ENCODE measurements at regions not wholly inside any gene's neighbourhood (a gene's known extent, or its start where the extent isn't known, plus 50 kb on each side); places are given as distances from the start of the nearest gene placed in this dataset.
"Not testable (repeated sequence)": the region's sequence is repeated elsewhere in the genome, so short reads cannot be mapped to it uniquely, and the experiment has no call there.

DNA sequence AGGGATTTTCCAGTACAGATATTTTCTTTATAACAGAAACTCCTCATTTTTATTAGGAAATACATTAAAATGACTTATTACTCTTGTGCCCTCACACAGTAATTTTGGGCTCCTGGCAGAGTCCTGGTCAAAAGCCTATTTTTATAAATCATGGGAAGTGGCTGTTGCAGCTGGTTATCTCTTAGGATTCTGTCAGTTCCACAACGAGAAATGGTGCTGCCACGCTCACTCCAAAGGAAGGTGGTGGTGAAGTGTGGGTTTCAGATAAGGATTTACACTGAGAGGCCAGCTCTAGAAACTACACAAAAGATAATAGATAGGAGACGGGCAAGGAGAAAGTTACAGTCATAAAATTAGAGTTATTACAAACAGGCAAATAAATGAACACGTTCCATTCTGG lies 159.2 kb upstream of the FAM241A start:
- DNase-seq (ENCODE audit: low read depth in 3 of 3, low spot score in 1 of 3) = no peak

DNA sequence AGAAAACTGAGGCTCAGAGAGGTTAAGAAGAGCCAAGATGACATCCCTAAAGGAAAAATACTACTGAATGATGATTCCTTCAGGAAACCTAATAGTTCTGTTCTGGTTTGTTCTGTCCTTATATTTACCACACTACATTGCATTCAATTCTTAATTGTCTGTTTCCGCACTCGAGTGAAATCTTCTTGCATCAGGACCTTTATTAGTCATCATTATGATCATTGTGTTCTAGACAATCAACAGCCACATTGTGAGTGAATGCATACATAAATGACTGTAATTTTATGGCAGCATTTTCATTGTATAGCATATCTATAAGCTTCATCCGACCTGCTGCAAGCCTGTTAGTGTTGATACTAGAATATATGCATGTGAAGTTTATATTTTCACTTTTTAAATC lies 156.7 kb upstream of the FAM241A start:
- DNase-seq (ENCODE audit: low read depth in 3 of 3, low spot score in 1 of 3) = no peak

DNA sequence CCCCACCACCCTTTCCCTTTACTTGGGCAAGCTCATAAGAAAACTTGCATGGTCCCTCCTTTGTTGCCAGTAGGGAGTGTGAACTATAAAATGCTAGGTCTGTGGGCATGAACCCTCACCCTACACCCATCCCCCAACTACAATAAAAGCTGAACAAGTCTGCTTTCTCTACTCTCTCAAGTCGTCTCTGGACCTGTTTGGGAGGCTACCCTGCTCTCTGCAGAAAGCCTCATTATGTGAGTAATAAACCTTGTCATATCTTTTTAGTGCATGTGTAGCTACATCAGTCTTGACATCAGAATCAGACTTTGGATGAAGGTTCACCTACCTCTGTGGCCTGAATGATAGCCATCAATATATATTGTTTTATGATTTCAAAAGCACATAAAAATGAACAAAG lies 155.4 kb upstream of the FAM241A start:
- no peak for DNase-seq (ENCODE audit: low read depth in 3 of 3, low spot score in 1 of 3)

DNA sequence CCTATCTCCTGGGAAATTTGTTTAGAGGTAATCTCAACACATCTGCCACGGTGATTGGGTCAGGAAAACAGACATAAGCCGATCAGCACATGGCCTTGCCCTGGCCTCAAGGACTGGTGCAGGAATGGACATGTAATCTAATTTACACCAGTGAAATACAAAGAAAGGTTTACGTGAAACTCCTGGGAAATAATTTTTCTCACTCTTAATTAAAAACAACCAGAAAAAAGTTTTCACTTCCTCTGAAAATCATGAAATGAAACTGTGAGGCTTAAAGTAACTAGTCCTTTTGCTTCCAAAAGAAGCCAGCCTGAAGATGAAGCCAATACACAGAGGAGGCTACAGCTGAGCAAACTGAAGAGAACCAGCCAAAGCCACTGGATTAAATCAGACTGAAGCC lies 154.1 kb upstream of the FAM241A start:
- no peak for DNase-seq (ENCODE audit: low read depth in 3 of 3, low spot score in 1 of 3)

DNA sequence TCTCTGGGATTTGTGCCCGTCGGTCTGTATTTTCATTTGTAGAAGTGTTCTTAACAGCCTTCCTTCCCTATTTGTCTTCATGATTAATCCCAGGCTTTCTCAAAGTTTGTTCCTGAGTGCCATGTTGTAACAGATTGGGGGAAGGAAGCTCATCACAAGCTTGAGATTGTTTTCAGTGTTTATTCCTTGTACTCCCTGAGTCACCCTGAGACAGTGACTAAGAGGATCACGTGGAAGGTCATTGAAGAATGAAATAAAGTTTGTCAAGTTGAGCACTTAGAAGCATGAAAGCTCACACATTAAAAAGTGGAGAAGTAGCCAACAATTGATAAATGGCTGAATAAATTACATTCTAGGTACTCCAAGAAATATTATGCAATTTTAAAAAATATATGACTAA lies 153.5 kb upstream of the FAM241A start:
- no peak for DNase-seq (ENCODE audit: low read depth in 3 of 3, low spot score in 1 of 3)

DNA sequence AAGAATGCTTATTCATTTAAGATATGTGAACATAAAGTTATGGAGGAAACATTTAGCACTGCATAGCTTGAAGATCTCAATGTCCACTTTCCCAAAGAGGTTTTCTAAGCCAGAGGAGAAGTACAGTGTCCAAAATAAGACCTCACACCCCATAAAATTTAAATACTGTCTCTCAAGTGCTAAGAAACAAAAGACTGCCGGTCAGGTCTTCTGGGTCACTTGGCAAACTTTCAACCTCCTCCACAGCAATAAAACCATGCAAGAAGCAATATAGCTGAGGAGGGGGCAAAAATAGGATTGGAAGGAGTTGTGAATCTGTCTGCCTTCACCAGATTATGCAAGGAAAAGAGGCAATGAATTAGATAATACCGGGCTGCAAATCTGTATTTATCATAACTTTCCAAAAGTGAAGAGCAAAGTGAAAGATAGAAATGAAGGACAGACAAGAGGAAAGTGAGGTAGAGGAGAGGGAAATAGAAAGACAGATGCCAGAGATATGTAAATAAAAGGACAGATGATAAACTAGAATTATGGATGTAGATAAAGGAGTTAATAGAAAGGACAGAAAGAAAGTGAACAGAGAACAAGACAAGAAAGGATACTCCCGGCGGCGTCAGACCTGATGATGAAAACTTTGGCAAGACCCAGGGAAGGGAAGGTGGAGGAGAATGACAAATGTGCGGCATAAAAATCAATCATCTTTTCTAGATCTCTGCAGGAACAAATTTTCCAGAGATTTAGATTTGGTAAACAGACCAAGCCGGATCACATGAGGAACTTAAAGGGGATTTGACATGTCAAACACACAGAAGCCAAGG lies 152.7 kb upstream of the FAM241A start:
- DNase-seq (ENCODE audit: low read depth in 3 of 3, low spot score in 1 of 3) = no peak

DNA sequence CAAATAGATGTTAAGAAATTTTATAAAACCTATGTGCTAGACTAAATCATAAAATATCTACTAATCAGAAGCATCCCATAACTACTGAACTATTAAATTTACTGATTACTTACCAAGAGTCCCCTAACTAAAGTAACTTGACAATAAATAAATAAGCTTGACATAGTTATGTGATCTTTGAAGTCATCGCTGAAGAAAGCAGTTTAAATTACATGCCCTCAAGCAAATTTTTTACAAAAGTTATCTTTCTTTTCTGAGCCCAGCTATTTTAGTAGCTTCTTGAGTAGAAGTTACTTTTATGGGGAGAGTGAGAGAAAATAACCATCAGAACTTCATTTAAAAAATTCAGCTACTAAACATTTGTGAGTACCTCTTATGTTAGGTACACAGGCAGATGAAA lies 150.9 kb upstream of the FAM241A start:
- DNase-seq (ENCODE audit: low read depth in 3 of 3, low spot score in 1 of 3) = no peak

DNA sequence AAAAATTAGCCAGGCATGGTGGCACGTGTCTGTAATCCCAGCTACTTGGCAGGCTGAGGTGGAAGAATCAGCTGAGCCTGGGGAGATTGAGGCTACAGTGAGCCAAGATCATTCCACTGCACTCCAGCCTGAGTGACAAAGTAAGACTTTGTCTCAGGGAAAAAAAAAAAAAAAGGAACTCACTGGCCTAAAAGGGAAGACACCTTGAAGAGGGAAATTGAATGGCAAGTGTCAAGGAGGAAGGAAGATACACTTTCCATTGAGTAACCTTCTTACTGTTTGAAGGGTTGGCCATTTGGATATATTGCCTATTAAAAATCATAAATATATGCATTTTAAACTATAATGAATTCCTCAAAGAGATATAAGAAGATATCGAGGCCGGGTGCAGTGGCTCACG lies 147.5 kb upstream of the FAM241A start:
- no peak for DNase-seq (ENCODE audit: low read depth in 3 of 3, low spot score in 1 of 3)

DNA sequence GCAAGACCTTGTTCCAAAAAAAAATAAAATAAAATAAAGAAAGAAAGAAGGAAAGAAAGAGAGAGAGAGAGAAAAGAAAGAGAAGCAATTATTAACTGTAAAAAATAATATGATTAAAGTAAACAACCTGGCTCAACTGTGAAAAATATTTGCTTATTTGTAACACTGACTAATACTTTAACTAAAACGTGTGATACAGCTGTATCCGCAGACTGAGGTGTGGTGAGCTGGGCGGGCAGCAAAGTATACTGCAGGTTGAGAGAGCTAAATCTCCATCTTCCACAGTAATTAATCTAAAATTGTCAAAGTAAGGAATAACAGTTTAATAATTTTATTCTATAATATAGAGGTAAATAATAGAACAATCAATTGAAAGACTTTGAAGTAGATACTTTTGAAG lies 145.5 kb upstream of the FAM241A start:
- no peak for DNase-seq (ENCODE audit: low read depth in 3 of 3, low spot score in 1 of 3)

DNA sequence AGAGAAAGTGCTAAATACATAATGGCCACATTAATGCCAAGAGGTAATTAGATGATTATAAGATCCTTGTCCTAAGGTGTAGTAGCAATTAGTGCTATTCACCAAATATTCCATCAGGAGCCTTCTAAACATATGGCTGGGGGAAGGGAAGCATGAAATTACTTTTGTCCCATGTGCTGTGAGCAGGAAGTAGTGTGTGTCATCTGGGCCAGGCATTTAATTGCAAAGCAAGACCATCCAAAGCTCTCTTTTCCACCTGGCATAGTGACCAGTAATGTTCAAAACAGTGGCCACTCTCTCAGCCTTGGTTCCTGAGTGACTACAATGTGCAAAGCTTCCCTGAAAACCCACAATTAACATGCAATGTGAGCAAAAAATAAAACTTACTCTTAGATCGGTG lies 144.2 kb upstream of the FAM241A start:
- no peak for DNase-seq (ENCODE audit: low read depth in 3 of 3, low spot score in 1 of 3)

DNA sequence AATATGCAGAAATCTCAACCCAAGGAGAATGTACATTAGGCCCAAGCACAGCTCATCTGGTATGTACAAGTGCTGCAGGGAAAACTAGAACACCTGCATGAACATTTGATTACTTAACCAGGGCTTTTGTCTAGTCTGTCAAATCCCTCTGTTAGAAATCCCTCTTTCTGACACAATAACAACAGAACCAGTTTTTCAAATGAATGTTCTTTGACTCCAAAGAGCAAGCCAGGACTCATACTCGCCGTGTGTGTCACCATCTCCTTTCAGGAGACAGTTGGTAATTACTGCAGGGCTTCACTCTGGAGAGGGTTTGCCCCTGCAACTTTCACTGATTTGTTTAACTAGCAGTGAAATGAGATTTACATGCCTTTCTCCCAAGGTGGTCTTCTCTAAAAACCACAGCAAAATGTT lies 143.0 kb upstream of the FAM241A start:
- DNase-seq (ENCODE audit: low read depth in 3 of 3, low spot score in 1 of 3) = no peak

DNA sequence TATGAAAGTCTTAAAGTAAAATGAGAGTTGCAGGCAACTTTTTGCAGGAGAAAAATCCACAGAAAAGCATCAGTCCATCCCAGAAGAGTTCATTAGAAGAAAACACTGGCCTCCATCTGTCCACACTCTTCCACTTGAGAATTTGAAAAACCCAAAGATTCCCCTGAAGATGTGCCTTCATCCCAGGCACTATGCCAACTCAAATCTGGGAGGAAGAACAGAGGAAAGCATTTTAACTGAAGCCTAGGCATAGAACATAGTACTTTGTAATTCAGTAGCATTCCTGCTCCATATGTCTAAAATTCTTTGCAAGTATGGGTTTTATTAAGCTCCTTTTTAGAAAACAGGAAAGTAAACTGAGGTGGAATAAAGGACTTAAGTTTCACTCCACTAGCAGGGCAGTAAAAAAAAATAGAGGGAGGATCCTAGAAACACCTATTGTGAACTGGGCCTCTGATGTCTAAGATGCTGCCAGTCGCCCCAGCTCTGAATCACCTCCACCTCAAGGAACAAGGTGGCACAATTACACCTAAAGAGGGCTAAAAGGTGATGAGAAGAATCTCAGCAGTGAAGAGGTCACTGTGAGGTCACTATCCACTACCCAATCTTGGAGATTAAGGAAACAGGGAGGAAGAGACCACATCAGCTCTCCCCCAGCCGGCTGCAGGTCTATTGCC lies 141.9 kb upstream of the FAM241A start:
- no peak for DNase-seq (ENCODE audit: low read depth in 3 of 3, low spot score in 1 of 3)

DNA sequence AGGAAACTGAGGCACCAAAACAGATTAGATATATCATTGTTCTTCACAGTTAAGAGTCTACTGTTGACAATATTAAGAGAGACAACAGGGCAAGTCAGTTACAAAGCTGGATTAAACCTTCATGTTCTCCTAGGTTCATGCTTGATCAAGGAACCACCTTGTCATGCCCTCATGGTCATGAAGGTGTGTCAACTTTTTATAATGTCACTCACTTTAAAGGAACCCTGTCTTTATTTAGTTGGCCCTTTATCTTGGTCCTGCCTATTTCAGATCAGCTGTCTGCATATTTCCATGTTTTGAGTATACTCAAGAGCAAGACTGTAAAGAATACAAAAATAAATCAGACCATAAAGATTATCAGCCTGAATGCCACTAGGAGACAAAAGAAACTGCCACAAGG lies 140.2 kb upstream of the FAM241A start:
- DNase-seq (ENCODE audit: low read depth in 3 of 3, low spot score in 1 of 3) = no peak

DNA sequence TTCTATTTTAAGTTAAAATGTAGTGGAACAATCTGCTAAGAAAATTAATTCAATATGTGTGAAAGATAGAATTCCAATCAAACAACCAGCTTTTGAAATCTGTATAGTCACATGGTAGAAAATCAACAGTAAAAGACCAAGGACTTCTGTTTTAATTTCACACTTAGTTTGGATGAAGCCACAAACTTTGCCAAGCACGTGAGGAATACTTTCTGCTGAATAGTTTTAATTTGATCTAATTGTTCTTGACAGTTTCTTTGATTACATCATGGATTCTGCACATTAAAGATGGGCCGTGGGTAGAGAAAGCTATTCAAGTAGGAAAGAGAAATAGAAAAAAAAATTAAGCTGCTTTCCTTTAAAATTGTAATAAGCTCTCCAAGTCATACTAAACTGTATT lies 137.9 kb upstream of the FAM241A start:
- no peak for DNase-seq (ENCODE audit: low read depth in 3 of 3, low spot score in 1 of 3)

DNA sequence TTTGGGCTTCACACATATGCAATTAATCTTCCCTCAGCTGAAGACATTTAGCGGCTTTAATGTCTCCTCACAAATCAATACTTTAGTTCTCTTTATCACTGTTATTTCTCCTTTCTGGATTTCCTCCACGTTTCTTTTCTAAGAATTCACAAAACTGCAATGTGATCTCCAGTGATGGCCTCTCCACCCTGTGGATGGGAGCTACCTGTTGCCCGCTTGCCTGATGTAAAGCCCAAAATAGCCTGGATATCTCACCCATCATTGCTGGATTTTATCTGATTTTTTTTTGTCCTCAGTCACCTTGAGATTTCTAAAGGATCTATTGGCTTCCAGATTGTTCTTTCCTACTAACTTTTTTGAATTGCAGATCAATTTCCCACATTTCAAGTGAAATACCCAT lies 129.3 kb upstream of the FAM241A start:
- DNase-seq (ENCODE audit: low read depth in 3 of 3, low spot score in 1 of 3) = no peak

DNA sequence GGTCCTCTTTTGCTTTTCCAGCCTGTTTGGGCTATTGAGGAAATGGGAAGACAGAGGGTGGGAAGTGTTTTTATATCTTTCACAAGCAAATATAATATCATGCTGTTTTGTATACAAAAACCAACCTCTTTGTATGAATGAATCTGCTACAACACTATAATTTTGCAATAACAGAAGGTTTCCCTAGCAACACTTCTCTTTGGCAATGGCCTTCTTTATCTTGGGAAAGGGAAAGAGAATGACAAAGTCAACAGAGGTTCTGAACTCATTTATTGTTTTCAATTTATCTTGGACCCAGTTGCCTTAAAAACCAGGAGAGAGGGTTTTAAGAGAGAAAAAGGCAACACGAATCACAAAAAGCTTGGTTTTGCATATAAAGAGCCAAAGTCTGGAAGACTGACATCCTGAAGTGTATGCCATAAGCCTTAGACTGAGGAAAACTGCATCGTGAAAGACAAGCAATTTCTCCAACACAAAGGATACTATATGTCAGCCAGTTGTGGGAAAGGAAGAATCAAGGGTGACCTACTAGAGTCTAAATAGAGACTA lies 121.8 kb upstream of the FAM241A start:
- no peak for DNase-seq (ENCODE audit: low read depth in 3 of 3, low spot score in 1 of 3)

DNA sequence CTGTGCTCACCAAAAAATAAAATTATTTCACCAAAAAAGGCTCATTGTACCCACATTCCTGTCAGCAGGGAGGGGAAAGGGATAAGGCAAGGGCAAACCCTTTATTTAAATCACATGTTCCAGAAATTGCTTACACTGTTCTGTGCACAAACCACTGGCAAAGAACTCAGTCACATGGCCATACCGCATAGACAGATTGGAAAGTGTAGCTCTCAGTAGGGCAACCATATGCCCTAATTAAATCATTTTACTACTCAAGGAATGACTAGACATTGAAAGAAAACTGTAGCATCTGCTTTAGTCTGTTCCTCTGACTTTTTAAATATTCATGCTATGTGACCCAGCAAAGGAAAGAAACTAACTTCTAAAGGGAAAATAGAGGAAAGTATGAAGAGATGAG lies 119.2 kb upstream of the FAM241A start:
- DNase-seq (ENCODE audit: low read depth in 3 of 3, low spot score in 1 of 3) = no peak

DNA sequence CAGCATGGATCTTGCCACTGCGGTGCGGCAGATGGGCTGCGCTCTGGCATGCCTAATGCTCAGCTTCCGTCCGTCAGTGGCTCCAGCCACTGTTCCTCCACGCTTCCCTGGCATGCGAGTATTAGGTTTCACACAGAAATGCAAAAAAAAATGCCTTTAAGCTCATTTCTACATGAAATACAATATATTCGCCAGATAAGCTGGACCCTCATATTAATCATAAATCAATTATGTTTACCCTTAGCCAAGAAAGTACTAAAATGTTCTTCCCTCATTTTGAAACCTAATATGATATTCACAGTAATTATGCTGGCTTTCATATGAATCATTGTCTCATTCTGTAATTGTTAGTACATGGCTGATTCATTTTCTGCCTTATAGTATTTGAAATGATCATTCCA lies 115.5 kb upstream of the FAM241A start:
- no peak for DNase-seq (ENCODE audit: low read depth in 3 of 3, low spot score in 1 of 3)

DNA sequence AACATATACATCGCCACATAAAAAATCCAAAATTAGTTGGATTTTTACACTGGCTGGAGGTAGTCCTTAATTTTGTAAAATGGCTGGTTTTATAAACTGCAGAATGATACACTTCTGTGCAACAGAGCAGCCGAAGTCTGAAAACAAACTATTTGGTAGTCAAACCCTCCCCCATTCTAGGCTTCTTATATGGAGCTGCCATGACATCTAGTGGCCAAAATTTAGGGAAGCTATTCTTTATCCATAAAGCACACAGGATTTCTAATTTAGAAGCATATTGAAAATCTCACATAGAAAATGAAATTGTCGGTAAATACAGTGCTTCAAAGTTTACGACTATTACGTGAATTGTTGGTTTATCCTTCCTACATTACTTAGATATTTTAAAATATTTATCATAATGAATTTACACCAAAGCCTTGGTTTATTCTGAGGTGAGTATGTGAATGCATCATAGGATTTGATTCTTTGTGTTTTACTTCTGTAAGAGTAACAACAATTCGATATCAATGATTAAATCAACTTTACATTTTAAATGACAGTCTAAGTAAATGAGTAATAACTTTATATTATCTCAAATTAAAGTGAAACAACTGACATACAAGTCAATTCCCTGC lies 113.4 kb upstream of the FAM241A start:
- no peak for DNase-seq (ENCODE audit: low read depth in 3 of 3, low spot score in 1 of 3)

DNA sequence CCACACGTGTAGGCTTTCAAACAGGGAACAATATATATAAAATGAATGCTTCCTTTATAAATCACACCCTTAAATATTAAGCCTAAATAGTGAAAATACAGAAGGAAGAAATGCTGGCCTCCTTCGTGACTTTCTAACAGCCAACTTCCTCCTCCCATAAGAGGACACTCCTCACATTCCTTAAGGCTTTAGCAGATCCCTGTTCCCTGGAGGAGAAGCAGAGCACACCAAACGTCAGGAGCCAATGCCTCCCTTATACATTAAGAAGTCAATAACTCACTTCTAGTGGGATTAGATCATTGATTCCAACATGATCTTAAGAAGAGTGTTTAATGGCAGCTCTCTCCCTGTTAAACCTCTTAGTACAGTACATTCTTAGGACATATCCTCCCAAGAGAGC lies 108.4 kb upstream of the FAM241A start:
- no peak for DNase-seq (ENCODE audit: low read depth in 3 of 3, low spot score in 1 of 3)

DNA sequence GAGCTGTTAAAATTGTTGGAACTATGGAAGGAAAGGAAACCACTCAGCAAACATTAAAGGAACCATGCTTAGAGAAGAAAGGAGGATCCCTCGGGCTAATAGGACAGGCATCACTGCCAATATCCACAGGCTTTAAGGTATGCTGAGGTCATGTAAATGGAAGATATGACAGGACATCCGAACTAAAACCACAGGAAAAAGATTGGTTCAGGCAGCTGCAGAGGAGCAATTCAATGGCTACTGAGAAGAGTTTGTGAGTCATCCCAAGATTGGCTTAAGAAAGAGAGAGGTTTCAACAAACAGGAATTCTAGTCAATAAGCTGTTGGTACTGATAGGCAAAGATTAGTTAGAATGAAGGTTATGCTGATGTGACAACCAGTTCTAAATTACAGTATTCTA lies 106.4 kb upstream of the FAM241A start:
- no peak for DNase-seq (ENCODE audit: low read depth in 3 of 3, low spot score in 1 of 3)

DNA sequence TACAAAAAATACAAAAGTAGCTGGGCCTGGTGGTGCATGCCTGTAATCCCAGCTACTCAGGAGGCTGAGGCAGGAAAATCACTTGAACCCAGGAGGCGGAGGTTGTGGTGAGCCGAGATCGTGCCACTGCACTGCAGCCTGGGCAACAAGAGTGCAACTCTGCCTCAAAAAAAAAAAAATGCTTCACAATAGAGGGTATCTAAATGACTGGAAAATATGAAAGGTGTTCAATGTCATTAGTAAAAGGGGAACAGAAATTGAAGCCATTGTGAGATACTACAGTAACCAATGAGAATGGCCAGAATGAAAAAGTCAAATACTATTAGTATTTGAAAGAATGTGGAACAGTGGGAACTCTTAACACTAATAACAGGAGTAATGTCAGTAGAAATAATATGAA lies 96.1 kb upstream of the FAM241A start:
- DNase-seq (ENCODE audit: low read depth in 3 of 3, low spot score in 1 of 3) = not testable (repeated sequence)
